PFSK-1 (cell line): ENCODE measurements at regions not wholly inside any gene's neighbourhood (a gene's known extent, or its start where the extent isn't known, plus 50 kb on each side); places are given as distances from the start of the nearest gene placed in this dataset.

Source experiments
- POLR2AphosphoS5 ChIP-seq: IDR thresholded peaks from 2 replicates; pipeline ENCODE4 v1.6.1; 2012; ENCODE audit warnings: low read depth, mild to moderate bottlenecking, control low read depth, low read length, moderate library complexity
- SIN3A ChIP-seq: IDR thresholded peaks from 2 replicates; pipeline ENCODE4 v1.6.1; 2012; ENCODE audit warnings: mild to moderate bottlenecking, low read length, moderate library complexity, borderline replicate concordance; ENCODE audit not compliant: insufficient read depth
- TAF1 ChIP-seq: IDR thresholded peaks from 2 replicates; pipeline ENCODE4 v1.6.1; 2012; ENCODE audit warnings: low read length, control low read depth, borderline replicate concordance; ENCODE audit not compliant: insufficient read depth
- TF ChIP-seq, protein P1 (sequence below), 2 experiments: IDR thresholded peaks; 2 replicates each; pipeline versions ENCODE4 v1.6.1 to v1.8.0; 2011 to 2012; ENCODE audit warnings: low read depth in 2 of 2, low read length in 2 of 2, control low read depth in 1 of 2, inconsistent platforms in 1 of 2, mild to moderate bottlenecking in 1 of 2, moderate library complexity in 1 of 2; ENCODE audit not compliant: insufficient read depth in 1 of 2

DNA sequence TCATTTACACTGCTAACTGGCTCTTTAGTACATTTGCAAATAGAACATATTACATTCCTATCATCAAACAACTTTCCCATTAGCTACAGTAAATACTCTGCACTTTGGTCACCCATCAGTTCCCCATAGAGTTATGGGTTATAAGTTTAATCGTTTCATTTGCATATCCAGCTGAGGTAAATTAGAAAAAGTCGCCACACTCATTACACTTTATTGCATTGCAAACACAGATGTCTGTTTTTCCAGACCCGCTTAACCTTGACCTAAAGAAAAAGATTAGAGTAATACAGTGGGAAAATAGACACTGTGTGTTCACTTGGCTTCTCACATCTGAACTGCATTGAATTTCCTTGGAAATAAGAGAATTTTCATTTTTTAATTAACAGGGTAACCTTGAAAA lies 213.1 kb upstream of the PSMD7 start:
- TF ChIP-seq, protein P1, sequence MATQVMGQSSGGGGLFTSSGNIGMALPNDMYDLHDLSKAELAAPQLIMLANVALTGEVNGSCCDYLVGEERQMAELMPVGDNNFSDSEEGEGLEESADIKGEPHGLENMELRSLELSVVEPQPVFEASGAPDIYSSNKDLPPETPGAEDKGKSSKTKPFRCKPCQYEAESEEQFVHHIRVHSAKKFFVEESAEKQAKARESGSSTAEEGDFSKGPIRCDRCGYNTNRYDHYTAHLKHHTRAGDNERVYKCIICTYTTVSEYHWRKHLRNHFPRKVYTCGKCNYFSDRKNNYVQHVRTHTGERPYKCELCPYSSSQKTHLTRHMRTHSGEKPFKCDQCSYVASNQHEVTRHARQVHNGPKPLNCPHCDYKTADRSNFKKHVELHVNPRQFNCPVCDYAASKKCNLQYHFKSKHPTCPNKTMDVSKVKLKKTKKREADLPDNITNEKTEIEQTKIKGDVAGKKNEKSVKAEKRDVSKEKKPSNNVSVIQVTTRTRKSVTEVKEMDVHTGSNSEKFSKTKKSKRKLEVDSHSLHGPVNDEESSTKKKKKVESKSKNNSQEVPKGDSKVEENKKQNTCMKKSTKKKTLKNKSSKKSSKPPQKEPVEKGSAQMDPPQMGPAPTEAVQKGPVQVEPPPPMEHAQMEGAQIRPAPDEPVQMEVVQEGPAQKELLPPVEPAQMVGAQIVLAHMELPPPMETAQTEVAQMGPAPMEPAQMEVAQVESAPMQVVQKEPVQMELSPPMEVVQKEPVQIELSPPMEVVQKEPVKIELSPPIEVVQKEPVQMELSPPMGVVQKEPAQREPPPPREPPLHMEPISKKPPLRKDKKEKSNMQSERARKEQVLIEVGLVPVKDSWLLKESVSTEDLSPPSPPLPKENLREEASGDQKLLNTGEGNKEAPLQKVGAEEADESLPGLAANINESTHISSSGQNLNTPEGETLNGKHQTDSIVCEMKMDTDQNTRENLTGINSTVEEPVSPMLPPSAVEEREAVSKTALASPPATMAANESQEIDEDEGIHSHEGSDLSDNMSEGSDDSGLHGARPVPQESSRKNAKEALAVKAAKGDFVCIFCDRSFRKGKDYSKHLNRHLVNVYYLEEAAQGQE (IDR thresholded peaks at IDR 0.05; ENCODE audit: insufficient read depth in 1 of 2, low read depth in 2 of 2, low read length in 2 of 2): no peak
- TF ChIP-seq POLR2AphosphoS5 (no peak), SIN3A (no peak), TAF1 (no peak)
